Retinal pigment epithelial cell (primary cell): ENCODE measurements at regions not wholly inside any gene's neighbourhood (a gene's known extent, or its start where the extent isn't known, plus 50 kb on each side); places are given as distances from the start of the nearest gene placed in this dataset.

Experiments
- DNase-seq: peaks from one replicate; pipeline ENCODE4 v3.0.0-alpha.2; 2010; ENCODE audit warnings: low read depth
- H3K4me3 ChIP-seq: 2 replicates; pipeline ENCODE4 v1.5.1; 2011; ENCODE audit warnings: mild to moderate bottlenecking, low read length, control low read depth, moderate library complexity
- TF ChIP-seq, protein P1 (sequence below): conservative IDR thresholded peaks from 2 replicates; pipeline ENCODE4 v1.5.1; 2011; ENCODE audit warnings: low read depth, low read length, control low read depth, inconsistent platforms

DNA sequence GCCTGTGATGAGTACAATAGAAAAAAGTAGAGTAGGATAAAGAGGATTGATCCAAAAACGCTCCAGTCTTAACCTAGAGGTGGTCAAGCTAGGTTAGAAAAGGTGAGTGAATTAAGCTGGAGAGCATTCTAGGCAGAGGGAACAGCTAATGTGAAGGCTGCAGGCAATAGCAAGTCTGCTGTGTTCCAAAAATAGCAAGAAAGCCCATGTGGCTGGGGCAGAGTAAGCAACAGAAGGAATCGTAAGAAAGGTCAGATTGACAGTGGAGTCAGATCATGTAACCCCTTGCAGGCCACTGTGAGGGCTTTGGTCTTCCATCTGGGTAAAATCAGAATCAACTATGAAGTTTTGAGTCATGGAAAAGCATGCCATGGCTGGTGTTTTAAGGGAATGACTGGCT is 155.0 kb downstream of the OPN5 start:
- TF ChIP-seq, protein P1, sequence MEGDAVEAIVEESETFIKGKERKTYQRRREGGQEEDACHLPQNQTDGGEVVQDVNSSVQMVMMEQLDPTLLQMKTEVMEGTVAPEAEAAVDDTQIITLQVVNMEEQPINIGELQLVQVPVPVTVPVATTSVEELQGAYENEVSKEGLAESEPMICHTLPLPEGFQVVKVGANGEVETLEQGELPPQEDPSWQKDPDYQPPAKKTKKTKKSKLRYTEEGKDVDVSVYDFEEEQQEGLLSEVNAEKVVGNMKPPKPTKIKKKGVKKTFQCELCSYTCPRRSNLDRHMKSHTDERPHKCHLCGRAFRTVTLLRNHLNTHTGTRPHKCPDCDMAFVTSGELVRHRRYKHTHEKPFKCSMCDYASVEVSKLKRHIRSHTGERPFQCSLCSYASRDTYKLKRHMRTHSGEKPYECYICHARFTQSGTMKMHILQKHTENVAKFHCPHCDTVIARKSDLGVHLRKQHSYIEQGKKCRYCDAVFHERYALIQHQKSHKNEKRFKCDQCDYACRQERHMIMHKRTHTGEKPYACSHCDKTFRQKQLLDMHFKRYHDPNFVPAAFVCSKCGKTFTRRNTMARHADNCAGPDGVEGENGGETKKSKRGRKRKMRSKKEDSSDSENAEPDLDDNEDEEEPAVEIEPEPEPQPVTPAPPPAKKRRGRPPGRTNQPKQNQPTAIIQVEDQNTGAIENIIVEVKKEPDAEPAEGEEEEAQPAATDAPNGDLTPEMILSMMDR, result no peak
- DNase-seq, result no peak
- no peak overlapping the region for H3K4me3 ChIP-seq

DNA sequence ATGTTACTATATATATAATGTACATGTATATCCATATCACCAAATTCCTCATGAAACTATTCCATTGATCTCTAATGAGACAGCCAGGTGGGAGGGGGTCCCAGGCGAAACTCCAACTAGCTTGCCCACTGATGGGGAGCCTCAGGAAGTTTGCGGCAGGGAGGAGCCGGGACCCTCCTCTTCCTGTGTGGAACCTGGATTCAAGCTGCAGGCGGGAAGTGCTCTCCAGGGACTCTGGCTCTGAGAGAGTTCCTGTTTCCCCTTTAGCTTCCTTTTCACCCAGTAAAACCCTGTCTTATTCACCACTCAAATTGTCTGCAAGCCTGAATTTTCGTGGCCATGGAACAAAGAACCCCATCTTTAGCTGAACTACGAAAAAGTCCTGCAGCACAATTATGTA is 152.2 kb downstream of the OPN5 start:
- H3K4me3 ChIP-seq, result no peak overlapping the region
- no peak for DNase-seq
- TF ChIP-seq, protein P1, result no peak

DNA sequence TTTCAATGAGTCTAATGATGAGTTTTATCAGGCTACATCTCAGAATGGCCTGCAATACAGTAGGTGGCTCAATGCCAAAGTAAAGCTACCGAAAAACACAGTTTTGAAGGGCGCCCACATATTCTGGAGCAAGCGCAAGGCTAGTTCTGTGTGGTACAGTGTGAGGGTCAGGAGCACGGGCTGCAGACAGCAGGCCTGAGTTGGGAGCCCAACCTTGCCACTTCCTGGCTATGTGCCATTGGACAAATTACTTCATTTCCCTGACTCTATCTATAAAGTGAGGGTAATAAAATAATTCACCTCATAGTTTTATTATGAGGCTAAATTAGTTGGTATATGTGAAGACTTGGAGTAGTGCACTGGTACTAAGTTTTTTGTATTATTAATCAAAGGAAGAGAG is 150.7 kb downstream of the OPN5 start:
- TF ChIP-seq, protein P1, result no peak
- no peak overlapping the region for H3K4me3 ChIP-seq
- no peak for DNase-seq

DNA sequence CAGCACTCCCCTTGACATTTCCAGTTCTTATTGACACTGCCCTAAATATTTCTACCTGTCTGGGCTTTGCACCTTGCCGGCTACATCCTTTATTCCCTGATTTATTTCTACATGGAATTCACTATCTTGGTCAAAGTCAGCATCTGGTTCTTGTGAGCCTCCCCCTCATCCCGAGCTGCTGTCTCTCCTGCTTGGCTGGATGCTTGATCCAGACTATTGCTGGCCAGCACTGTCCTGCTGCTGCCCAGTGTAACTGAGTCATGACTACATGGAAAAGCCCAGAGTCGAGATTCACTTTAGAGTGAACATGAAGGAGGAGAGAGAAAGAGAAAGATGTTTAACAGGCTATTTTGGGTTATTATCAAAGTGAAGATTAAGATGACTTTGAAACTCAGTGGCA is 142.2 kb downstream of the OPN5 start:
- TF ChIP-seq, protein P1, result no peak
- H3K4me3 ChIP-seq, result no peak overlapping the region
- no peak for DNase-seq

DNA sequence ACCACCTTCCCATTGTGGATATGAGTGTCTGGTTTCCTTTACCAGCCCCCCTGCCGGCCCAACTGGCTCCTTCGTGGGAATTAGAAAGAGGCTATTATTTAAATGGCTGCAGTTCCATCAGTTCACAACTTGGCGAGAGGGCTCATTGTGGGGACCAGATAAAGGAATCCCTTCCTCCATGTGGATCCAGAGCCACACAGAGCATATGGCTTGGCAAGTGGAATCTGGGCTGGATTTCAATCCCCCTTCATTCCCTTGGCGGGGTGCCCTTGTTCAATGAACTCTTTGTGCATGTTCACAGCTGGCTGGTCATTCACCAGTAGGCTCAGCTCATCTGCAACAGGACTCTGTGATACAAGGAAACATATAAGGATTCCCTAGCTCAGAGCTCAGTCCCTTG is 140.6 kb downstream of the OPN5 start:
- no peak for DNase-seq

DNA sequence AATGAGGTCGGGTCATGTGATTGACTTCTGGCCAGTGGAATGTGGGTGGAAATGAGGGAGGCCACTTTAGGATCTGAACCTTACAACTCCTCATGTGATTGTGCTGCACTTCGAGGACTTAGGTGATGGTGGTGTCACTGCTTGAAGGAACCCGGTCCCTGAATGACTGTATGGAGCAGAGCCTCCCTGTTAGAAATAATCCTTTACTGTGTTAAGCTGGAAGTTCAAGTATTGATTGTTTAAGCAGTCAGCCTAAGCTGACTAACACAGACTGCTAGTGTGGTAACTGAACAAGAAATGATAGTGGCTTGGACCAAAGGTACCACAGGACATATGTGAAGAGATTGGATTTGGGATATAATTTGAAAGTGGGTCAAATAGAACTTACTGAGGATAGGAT is 138.0 kb downstream of the OPN5 start:
- no peak overlapping the region for H3K4me3 ChIP-seq
- TF ChIP-seq, protein P1, result no peak
- DNase-seq, result no peak

More for the DNA sequence above, 140.6 kb downstream of the OPN5 start:
- TF ChIP-seq, protein P1, result no peak
- no peak overlapping the region for H3K4me3 ChIP-seq

DNA sequence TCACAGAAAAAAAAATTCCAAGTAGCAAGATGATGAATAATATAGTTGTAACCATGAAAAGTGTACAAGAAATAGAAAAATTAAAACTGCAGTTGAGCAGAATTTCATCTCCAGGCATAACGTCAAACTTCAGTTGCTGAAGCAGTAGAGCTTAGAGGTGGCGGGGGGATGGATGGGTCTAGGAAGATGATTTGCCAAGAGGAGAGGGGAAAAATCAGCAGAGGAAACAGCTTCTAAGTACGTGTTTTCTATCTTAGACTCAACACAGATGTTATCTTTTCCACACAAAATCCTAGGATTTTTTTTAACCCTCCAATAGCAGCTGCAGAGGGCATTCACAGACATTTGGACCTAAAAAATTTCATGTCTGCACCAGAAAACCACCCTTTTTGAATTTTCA is 136.0 kb downstream of the OPN5 start:
- no peak for DNase-seq
- TF ChIP-seq, protein P1, result no peak
- no peak overlapping the region for H3K4me3 ChIP-seq
